Midbrain (tissue), 1 donor: ENCODE measurements at regions not wholly inside any gene's neighbourhood (a gene's known extent, or its start where the extent isn't known, plus 50 kb on each side); places are given as distances from the start of the nearest gene placed in this dataset.

Experiments
- DNase-seq: peaks from one replicate; lab custom pipeline; 2025; lab: John Stamatoyannopoulos, UW

DNA sequence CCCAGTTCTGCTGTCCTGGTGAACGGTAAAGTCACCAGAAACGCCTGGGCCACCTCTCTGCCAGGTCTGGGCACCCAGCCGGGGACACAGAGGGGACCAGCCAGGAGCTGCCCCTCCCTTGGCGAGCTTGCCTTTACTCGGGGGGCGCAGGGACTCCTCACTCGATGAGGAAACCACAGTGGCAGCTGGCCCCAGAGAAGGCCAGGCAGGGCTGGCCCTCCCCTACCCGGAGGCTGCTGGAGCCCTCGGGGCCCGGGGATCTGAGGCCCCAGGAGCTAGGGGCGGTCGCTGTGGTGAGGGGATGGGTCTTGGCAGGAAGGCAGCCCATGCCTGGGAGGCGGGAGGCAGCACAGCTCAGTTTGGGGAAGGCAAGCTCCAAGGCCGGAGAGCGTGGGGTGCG, 80.4 kb upstream of the SLCO4A1 start:
- no peak for DNase-seq

DNA sequence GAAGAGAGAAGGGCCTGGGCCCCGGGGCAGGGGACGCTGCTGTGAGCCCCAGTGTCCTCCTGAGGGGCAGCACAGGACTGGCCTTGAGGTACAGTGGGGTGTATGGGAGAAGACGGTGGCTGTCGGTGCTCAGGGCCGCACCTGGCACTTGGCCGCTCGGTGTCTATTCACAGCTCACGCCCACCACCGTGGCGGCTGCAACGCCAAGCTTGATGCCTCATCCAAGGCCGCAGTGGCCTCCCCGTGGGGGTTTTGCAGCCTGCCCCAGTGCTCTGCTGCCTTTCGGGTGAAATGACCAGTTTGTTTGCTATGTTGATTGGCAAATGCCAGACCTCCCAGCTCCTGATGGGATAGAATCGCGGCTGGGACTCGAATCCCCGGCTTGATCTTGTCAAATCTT, 79.5 kb upstream of the SLCO4A1 start:
- DNase-seq: no peak

DNA sequence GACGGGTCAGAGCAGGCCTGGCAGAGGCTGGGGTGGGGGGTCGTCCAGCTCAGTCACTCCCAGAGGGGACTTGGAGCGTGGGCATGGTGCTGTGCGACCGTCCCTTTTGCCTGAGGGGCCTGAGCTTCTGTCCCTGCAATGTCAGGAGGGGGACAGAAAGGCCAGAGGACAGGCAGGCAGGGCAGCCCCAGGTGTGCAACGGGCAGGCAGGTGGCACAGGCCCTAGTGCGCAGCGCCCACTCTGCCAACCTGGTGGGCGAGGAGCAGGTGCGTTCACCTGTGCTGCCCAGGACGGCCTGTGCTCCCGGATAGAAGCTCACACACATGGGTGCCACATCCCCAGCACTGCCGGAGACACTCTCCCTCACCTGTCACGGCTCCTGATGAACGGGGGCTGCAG, 78.7 kb upstream of the SLCO4A1 start:
- no peak for DNase-seq

DNA sequence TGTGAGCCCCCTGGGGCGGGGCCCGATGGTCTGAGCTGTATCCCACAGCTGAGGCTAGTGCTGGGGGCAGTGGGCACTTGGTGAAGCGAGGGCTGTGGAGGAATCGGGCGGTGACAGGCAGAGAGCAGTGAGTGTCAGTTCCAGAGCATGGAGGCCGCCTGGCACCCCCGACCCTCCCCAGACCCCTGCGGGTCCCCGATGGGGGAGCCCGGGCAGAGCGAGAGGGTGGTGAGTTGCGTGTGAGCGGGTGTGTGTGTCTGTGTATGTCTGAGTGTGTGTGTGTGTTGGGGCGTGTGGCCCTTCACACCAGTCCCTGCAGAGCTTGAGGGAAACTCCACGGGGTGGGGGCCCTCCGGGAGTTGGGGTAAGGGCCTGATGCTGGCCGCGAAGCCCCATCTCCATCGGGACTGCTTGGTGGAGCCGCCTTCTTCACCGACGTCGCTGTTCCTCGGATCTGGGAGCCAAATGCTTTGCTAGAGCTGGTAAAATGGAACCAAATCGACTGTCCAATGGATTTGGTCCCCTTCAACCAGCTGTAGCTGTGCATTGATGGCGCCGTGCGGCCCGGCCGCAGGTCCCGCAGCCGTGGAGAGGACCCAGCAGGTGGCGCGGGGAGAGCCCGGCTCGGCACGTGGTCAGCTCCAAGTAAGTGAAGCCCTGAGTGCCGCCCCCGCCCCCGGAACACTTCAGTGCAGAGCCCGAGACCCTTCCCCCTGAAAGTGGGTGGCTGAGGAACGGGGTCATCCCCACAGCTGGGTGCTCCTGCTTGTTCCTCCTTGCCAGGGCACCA, 77.7 kb upstream of the SLCO4A1 start:
- DNase-seq: no peak

DNA sequence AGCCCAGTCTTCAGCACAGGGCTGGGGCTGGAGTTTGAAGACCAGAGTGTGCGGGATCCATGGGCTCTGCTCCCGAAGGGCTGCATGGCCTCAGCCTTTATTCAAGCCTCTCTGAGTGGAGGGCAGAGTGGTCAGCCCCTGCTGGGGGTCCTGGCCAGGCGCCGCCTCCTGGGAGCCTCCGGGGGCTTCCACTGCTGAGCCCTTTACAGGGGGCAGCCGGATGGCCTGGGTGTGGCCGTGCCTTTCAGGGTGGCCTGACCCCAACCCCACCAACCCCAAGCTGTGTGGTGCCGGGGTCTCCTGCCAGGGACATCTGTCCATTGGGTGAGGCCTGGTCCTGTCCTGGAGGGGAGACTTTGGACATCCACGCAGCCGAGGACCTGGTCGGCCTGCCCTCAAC, 76.0 kb upstream of the SLCO4A1 start:
- DNase-seq: no peak

DNA sequence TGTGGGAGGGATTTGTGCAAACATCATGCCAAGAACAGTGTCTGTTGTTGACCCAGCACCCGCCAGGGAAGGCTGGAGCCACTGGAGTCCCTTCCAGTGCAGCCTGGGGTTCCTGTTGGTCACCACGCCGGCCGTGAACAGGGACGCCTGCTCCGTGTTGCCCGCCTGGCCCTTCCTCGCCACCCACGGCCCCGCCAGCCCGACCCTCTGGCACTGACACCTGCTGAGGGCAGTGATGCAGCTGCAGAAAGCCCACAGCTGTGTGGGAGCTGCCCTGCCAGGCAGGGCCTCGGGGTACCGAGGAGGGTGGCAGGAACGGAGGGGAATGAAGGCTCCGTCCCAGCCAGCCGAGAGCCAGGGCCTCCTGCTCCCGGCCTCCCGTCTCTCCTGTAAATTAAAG, 75.5 kb upstream of the SLCO4A1 start:
- DNase-seq: no peak

DNA sequence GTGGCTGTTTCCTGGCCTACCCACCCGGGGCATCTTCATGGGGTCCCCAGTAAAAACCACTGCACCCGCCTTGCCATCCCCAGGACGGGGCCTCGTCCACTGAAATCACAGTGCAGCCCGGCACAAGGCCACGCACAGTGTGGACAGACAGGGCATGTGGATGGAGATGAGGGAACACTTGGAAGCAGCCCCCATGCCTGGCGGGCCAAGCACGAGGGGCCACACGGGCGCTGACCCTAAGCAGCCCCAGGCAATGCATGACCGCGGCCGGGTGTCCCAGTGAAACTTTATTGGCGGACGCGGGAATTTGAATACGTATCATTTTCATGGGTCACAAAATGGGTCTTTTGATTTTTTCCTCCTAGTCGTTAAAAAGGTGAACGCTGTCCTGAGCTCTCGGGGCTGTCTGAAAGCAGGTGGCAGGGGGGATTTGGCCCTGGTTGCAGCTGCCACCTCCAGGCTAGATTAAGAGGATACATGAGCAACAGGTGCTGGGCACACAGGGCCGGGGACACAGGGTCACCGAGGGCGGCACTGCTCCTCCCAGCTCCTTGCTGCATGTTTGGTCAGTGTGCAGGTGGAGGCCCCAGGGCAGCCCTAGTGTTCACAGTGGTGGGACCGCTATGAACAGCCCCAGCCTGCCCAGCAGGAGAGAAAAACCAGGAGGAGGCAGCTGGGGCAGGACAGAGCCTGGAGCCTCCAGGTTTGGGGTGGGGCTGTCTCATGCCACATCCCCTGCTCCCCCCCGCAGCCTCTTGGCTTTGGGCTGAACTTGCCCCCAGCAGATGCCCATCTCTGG, 74.9 kb upstream of the SLCO4A1 start:
- DNase-seq: no peak

DNA sequence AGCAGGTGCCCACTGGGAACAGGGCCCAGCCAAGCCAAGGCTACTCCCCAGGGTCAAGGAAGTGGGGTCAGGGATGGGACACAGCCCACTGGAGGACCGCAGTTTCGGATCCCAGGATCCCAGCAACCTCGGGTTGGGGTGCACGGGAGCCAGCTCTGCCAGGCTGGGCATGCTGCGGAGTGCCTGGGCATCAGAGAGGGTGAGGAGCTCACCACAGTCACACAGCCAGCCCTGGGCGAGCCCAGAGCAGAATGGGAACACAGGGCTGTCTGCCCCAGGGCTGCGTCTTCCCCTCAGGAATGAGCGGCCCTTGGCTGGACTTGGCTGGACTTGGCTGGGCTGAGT, 74.3 kb upstream of the SLCO4A1 start:
- DNase-seq: no peak

DNA sequence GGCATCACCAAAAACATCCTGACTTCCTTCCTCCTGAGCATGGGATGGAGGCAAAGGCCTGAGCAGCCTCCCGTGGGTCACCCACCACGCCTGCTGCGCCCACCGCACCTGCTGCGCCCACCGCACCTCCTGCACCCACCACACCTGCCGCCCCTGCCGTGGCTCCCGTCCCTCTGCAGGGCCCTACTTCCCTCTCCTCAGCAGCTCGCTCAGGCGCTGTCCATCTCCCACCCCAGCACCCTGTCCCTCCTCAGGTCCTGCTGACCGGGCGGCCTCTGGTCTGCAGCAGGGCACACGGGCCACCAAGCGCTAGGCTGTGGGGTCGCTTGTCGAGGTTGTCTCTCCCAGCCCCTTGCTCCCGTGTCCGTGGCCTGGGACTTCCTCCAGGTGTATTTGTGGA, 72.7 kb upstream of the SLCO4A1 start:
- DNase-seq: no peak

DNA sequence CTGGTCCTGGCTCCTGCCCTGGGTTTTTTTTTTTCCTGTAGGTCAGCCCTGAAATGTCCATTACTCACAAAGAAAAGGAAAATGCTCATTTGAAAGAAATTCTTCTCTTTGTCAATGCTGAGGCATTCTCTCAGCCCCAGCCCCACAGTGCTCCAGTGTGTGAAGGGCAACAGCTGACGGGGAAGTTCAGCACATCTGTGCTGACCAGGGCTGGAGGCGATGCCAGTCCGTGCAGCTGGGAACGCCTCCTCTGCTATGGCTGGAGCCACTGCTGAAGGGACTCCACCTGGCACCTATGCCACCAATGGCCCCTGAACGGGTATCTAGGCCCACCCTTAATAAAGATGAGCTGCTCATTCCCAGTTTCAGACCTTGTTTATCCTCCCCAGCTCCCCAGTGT, 71.9 kb upstream of the SLCO4A1 start:
- no peak for DNase-seq

DNA sequence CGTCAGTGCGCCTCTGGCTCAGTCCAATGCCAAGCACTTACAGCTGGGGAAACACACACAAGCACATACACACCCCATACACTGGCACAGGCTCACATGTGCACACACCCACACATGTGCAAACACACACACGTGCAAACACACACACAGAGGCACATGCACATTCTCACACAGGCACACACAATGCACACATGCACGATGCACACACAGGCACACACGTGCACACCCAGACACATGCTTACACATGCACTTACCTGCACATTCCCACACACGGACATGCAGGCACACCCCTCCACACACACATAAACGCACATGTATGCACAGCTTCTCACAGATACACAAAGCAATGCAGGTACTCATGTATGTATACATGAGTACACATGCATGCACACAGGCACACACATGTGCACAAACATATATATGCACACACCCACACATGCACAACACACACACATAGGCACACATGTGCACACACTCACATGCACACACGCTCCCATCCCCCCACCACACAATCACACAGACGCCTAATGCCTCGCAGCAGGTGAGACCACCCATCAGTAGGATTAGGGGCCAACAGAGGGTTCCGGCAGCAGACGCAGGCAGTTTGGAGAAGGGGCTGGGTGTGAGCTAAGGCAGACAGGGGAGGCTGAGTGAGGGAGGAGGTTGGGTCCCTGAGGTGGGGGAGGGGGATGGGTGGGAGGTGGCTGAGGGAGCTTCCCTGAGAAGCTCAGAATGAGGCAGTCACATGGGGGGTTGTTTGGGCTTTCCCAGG, 71.2 kb upstream of the SLCO4A1 start:
- DNase-seq: no peak

DNA sequence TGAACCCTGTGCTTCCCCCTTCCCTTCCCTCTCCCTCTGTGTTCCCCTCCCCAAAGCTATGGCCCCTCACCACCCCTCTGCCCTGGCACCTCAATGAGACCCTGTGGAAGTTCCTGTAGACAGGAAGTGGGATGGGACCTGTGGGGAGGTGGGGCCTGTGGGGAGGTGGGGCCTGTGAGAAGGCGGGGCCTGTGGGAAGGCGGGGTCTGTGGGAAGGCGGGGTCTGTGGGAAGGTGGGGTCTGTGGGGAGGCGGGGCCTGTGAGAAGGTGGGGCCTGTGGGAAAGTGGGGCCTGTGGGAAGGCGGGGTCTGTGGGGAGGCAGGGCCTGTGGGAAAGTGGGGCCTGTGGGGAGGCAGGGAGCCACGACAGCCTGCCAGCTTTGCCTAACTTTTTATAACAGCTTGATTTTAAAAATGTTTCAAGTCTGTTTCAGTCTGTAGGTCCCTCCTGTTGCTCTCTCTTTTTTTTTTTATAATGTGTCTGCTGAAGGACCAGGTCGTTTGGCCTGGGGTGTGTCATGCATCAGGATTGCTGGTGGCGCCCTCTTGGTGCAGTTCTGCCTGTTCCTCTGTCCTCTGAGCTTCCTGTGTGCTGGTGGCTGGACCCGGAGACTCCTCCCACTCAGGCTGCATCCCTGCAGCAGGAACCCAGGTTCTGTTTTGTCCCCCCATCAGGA, 70.5 kb upstream of the SLCO4A1 start:
- DNase-seq: no peak

DNA sequence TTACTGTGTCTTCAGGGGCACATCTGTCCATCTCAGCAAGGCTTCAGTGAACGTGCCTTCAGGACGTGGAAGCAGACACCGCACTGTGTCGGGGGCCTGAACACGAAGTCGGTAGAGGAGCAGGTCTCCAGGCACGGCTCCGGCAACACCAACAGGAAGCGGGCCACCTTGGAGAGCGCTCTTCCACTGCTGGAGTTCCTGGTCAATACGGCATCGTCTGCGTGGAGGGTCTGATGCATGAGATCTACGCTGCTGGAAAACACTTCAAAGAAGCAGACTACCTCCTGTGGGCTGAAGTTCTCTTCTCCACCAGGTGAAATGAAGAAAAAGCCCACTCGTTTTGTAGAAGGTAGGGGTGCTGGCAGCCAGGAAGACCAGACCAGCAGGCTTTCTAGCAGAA, 69.3 kb upstream of the SLCO4A1 start:
- no peak for DNase-seq

DNA sequence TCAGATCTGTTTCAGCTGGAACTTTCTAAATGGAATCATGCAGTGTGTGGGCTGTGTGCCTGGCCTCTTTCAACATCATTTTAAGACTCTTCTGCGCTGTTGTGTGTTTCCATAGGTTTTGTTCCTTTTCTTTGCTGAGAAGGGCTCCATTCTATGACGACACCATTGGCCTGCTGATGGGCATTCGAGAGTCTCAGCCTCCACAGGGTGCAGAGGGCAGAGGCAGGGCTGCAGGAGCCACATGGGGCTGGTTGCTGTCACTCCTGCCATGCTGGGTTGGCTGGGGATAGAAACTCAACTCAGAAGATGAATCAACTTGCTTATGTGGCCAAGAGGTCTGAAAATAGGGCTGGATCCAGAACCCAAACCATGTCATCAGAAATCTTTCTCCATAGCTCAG, 68.5 kb upstream of the SLCO4A1 start:
- DNase-seq: no peak

DNA sequence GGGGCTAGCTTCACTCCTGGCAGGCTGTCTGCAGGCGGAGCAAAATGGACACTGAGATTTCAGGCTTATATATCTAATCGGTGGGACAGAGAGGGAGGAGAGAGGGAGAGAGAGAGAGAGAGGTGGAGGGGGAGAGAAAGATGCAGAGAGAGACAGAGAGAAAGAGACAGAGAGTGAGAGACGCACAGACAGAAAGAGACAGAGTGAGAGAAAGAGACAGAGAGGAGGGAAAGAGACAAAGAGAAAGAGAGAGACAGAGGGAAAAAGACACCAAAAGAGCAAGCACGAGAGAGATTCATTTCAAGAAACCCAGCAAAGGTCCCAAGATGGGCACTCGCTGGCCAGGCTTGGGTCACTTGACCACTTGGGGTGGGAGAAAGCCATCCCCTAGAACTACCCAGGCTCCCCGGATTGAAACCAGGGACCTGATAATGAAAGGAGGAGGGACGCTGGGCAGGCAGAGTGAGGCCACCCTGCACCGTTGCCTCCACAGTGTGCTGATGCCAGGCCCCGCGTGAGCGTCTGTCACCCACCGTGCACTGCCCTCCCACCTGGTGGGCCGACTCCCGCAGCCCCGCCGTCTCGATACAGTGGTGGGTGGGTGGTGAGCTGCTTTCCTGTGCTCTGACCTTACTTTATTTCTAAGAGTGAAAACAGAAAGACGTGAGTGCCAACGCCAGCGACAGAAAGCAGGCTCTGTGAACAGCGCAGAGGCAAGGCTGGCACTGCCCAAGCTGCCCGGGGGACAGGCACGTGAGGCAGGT, 67.9 kb upstream of the SLCO4A1 start:
- DNase-seq: no peak

DNA sequence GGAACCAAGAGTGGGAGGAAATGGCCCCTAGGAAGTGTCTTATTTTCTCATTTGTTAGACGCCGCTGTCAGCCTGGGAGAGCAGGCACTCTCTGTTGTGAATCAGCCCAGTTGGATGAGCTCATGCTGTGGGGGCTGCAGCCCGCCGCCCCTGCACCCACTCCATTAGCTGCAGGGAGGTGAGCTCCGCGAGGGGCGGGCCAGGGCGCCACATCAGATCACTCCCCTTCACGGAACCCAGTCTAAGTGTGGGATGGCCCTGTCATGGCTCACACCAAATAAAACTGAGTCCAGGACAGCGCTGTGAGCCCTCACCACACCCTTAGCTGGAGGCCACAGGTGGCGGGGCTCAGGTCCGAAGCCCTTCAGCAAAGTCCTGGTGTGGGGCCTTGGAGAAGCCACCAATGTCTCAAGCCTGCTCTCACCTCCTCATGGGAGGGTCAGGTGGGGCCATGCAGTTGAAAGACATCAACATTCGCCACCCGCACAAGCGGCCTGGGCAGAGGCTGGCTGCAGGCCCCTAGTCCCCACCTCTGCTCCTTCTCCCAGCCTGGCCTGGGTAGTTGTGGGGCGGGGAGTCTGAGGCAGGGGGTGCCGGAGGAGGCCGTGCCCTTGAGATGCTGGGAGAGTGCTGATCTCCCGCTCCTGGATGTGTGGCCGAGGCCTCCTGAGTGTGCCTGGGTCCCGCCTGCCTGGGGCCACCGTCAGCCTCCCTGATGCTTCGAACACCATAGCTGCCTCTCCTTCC, 66.2 kb upstream of the SLCO4A1 start:
- no peak for DNase-seq

DNA sequence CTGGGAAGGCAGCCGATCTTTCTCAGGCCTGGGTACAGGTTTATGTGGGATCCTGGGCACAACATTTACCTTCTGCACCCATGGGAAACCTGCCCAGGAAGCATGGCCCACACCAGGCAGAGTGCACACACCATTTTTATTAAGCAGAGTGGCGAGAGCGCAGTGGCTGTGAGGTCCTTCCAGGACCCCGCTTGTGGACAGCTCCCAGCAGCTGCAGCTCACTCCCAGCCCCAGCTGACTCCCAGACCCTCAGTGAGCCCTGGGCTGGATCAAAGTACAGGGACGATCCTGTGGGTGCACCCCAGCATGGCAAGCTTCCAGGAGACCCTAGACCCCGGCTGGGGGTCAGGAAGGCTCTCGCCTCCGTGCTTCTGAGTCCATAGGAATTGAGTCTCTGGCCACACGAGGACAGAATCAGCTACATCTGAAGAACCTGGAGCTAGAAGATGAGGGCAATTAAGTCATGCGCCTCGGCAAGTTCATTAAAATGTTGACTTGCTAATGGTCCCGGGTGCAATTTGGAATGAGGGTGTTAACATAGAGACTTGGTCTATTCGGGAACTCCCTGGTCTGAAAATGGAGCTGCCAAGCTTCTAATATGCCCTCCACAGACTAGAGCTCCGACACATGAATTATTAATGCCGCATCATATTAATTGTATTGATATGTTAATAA, 65.4 kb upstream of the SLCO4A1 start:
- DNase-seq: no peak

DNA sequence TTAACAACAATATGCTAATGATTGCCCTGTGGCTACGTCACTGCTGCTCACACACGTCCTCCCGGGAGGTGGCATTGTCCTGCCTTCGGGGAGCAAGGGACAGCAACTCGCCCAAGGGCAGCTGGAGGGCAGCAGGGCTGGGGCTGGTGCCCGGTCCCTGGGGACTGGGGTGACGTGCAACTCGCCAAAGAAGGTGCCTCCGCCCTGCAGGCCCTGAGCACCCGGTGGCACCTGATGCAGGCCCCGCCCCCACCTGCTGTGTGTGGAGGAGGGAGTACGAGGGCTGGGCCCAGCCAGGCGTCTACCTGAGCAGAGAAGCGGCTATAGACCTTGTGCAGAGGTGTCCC, 64.8 kb upstream of the SLCO4A1 start:
- no peak for DNase-seq

DNA sequence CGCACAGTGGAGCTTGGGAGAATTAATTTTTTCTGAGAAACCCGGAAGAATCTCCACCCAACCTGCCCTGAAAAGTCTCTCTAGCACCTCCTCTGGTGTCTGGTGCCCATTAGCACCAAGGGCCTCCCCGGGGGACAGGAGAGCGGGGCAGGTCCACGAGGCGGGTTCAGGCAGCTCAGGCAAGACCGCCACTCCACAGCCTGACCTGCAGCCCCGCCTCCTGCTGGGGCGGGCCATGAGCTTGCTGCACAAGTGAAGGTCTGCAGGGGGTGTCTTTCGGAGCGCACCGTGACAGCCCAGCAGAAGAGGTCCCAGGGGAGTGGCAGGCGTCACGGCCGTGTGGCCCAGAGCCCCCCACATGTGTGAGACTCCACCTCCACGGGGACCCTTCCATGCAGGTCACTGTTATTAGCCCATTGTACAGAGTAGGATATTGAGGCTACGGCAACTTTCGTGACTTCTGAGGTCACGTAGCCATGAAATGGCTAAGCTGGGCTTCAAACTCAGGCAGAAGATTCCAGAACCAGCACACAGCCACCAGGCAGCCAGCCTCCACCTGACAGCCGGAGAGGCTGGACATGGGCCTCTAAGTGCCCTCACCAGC, 63.9 kb upstream of the SLCO4A1 start:
- DNase-seq: no peak

DNA sequence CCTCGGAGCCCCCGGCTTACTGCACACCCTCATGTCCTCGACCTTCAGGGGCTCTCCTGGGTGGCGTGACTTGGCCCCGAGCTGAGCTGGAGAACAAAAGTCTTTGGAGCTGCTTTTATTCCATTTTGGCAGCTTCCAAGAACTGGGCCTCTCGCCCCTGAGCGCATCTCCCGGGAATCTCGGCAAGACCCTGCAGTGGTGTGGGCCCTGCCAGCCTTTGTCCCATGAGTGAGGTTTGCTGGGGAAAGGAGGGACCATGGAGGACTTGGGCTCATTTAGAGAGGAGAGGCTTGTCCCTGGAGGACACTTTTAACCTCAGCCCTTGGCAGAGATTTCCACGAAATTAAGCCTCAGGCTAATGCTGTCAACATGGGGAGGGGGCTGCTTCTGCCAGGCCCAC, 62.3 kb upstream of the SLCO4A1 start:
- no peak for DNase-seq
